ENCODE measurements at regions not wholly inside any gene's neighbourhood (a gene's known extent, or its start where the extent isn't known, plus 50 kb on each side); places are given as distances from the start of the nearest gene placed in this dataset.
"Not testable (repeated sequence)": the region's sequence is repeated elsewhere in the genome, so short reads cannot be mapped to it uniquely, and the experiment has no call there.

GRCh38 chr3:23136054-23136453 is 67.1 kb upstream of the UBE2E2 start:
- H3K9me3 ChIP-seq: no peaks in the 10 kb centered on the region
- Mint-ChIP-seq H3K4me3 (ENCODE audit: unreplicated experiment) (no peak overlapping the region), H3K27ac (ENCODE audit: unreplicated experiment) (no peak overlapping the region), H3K27me3 (ENCODE audit: insufficient read depth, unreplicated experiment) (no peaks in the 10 kb centered on the region), H3K4me1 (ENCODE audit: low read depth, unreplicated experiment) (no peaks in the 10 kb centered on the region), H3K9me3 (ENCODE audit: unreplicated experiment) (no peaks in the 10 kb centered on the region), H3K36me3 (ENCODE audit: insufficient read depth, unreplicated experiment) (no peaks in the 10 kb centered on the region)
- DNase-seq: no peak
- H3K27me3 ChIP-seq (replicated peaks; ENCODE audit: control insufficient read depth, insufficient read depth, low read length): no peaks in the 10 kb centered on the region
- H3K4me1 ChIP-seq: no peaks in the 10 kb centered on the region
- CTCF ChIA-PET: no interaction called here
- no peak overlapping the region for H3K4me3 ChIP-seq (ENCODE audit: low read depth, low read length)
- TF ChIP-seq, protein P1, sequence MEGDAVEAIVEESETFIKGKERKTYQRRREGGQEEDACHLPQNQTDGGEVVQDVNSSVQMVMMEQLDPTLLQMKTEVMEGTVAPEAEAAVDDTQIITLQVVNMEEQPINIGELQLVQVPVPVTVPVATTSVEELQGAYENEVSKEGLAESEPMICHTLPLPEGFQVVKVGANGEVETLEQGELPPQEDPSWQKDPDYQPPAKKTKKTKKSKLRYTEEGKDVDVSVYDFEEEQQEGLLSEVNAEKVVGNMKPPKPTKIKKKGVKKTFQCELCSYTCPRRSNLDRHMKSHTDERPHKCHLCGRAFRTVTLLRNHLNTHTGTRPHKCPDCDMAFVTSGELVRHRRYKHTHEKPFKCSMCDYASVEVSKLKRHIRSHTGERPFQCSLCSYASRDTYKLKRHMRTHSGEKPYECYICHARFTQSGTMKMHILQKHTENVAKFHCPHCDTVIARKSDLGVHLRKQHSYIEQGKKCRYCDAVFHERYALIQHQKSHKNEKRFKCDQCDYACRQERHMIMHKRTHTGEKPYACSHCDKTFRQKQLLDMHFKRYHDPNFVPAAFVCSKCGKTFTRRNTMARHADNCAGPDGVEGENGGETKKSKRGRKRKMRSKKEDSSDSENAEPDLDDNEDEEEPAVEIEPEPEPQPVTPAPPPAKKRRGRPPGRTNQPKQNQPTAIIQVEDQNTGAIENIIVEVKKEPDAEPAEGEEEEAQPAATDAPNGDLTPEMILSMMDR (IDR thresholded peaks at IDR 0.05; ENCODE audit: insufficient read depth in 1 of 2, low read depth in 1 of 2, low read length in 1 of 2, severe bottlenecking in 1 of 2, unreplicated experiment in 1 of 2): no peak
- POLR2A ChIA-PET: no interaction called here
- H3K36me3 ChIP-seq (ENCODE audit: control insufficient read depth, insufficient read depth, low read length): no peaks in the 10 kb centered on the region
- BruUV-seq (replicated peaks): no TSS peak
- intact Hi-C loops (cut with micrococcal nuclease; ENCODE audit: unreplicated experiment): no loop called here

DNA sequence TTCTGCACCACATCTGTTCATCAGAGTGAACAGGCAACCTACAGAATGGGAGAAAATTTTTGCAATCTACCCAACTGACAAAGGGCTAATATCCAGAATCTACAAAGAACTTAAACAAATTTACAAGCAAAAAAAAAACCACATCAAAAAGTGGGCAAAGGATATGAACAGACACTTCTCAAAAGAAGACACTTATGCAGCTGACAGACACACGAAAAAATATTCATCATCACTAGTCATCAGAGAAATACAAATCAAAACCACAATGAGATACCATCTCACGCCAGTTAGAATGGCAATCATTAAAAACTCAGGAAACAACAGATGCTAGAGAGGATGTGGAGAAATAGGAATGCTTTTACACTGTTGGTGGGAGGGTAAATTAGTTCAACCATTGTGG is 59.1 kb upstream of the UBE2E2 start:
- H3K9me3 Mint-ChIP-seq (ENCODE audit: unreplicated experiment); H3K4me1 Mint-ChIP-seq (ENCODE audit: low read depth, unreplicated experiment); H3K27me3 Mint-ChIP-seq (ENCODE audit: insufficient read depth, unreplicated experiment); H3K4me3 Mint-ChIP-seq (ENCODE audit: unreplicated experiment); CTCF ChIA-PET; DNase-seq; POLR2A ChIA-PET; H3K4me3 ChIP-seq (ENCODE audit: low read depth, low read length); H3K36me3 Mint-ChIP-seq (ENCODE audit: insufficient read depth, unreplicated experiment); BruUV-seq (replicated peaks); H3K9me3 ChIP-seq; H3K27me3 ChIP-seq (replicated peaks; ENCODE audit: control insufficient read depth, insufficient read depth, low read length); H3K4me1 ChIP-seq; H3K27ac Mint-ChIP-seq (ENCODE audit: unreplicated experiment); intact Hi-C loops (cut with micrococcal nuclease; ENCODE audit: unreplicated experiment); H3K36me3 ChIP-seq (ENCODE audit: control insufficient read depth, insufficient read depth, low read length): not testable (repeated sequence)

DNA sequence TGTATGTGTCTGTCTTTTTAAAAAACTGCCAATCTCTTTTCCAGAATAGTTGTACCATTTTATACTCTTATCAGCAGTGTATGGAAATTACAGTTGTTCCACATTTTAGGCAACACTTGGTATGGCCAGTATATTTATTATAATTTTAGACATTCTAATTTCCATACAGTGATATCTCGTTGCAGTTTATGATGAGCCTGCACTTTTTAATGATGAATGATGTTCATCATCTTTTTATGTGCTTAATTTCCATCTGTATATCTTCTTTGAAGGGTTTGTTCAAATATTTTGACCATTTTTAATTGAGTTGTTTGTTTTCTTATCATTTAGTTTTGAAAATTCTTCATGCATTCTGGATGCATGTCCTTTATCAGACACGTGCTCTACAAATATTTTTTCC is 57.0 kb upstream of the UBE2E2 start:
- H3K27me3 Mint-ChIP-seq (ENCODE audit: insufficient read depth, unreplicated experiment): no peaks in the 10 kb centered on the region
- Histone ChIP-seq H3K9me3 (no peaks in the 10 kb centered on the region), H3K4me1 (no peaks in the 10 kb centered on the region), H3K36me3 (ENCODE audit: control insufficient read depth, insufficient read depth, low read length) (no peaks in the 10 kb centered on the region), H3K4me3 (ENCODE audit: low read depth, low read length) (no peak overlapping the region), H3K27me3 (replicated peaks; ENCODE audit: control insufficient read depth, insufficient read depth, low read length) (no peaks in the 10 kb centered on the region)
- TF ChIP-seq, protein P1 (IDR thresholded peaks at IDR 0.05; ENCODE audit: insufficient read depth in 1 of 2, low read depth in 1 of 2, low read length in 1 of 2, severe bottlenecking in 1 of 2, unreplicated experiment in 1 of 2): no peak
- H3K4me3 Mint-ChIP-seq (ENCODE audit: unreplicated experiment): no peak overlapping the region
- POLR2A ChIA-PET: no interaction called here
- H3K36me3 Mint-ChIP-seq (ENCODE audit: insufficient read depth, unreplicated experiment): no peaks in the 10 kb centered on the region
- DNase-seq: no peak
- H3K9me3 Mint-ChIP-seq (ENCODE audit: unreplicated experiment): no peaks in the 10 kb centered on the region
- BruUV-seq (replicated peaks): no TSS peak
- CTCF ChIA-PET: no interaction called here
- no peak overlapping the region for H3K27ac Mint-ChIP-seq (ENCODE audit: unreplicated experiment)
- H3K4me1 Mint-ChIP-seq (ENCODE audit: low read depth, unreplicated experiment): no peaks in the 10 kb centered on the region
- intact Hi-C loops (cut with micrococcal nuclease; ENCODE audit: unreplicated experiment): no loop called here

- Histone ChIP-seq H3K36me3 (ENCODE audit: control insufficient read depth, insufficient read depth, low read length) (no peaks in the 10 kb centered on the region), H3K27me3 (replicated peaks; ENCODE audit: control insufficient read depth, insufficient read depth, low read length) (no peaks in the 10 kb centered on the region), H3K4me3 (ENCODE audit: low read depth, low read length) (no peak overlapping the region), H3K9me3 (peaks cover 9% of the 10 kb centered on the region; the same call in 1 of the 2 replicates), H3K4me1 (no peaks in the 10 kb centered on the region)
- no peak for DNase-seq
- BruUV-seq (replicated peaks): no TSS peak
- Mint-ChIP-seq H3K36me3 (ENCODE audit: insufficient read depth, unreplicated experiment) (no peaks in the 10 kb centered on the region), H3K4me1 (ENCODE audit: low read depth, unreplicated experiment) (no peaks in the 10 kb centered on the region), H3K27me3 (ENCODE audit: insufficient read depth, unreplicated experiment) (peaks cover 3% of the 10 kb centered on the region), H3K9me3 (ENCODE audit: unreplicated experiment) (no peaks in the 10 kb centered on the region), H3K4me3 (ENCODE audit: unreplicated experiment) (no peak overlapping the region), H3K27ac (ENCODE audit: unreplicated experiment) (no peak overlapping the region)
- TF ChIP-seq, protein P1 (IDR thresholded peaks at IDR 0.05; ENCODE audit: insufficient read depth in 1 of 2, low read depth in 1 of 2, low read length in 1 of 2, severe bottlenecking in 1 of 2, unreplicated experiment in 1 of 2): no peak
- ChIA-PET POLR2A (no interaction called here), CTCF (no interaction called here)
- intact Hi-C loops (cut with micrococcal nuclease; ENCODE audit: unreplicated experiment): no loop called here
Observed at GRCh38 chr3:23152989-23153388, 50.1 kb upstream of the UBE2E2 start.

All from Caco-2 (cell line).